RWPE1 (cell line): ENCODE measurements at regions not wholly inside any gene's neighbourhood (a gene's known extent, or its start where the extent isn't known, plus 50 kb on each side); places are given as distances from the start of the nearest gene placed in this dataset.

ENCODE experiments used
- CTCF ChIA-PET: fragments of 350-600 bp; sonication (Branson Sonifier 250); formaldehyde crosslinking; extraction: SDS; loops from one replicate; lab custom pipeline; 2021; lab: Yijun Ruan, JAX
- POLR2A ChIA-PET: fragments of 400-600 bp; formaldehyde crosslinking; extraction: SDS; loops from one replicate; lab custom pipeline; 2020; ENCODE audit warnings: antibody characterized with exemption; ENCODE audit not compliant: low non-redundant PET; lab: Yijun Ruan, JAX
- DNase-seq: peaks from one replicate; pipeline ENCODE4 v3.0.0; 2012; ENCODE audit warnings: low spot score
- H3K27ac ChIP-seq: fragments of 450-650 bp; 2 replicates; pipeline ENCODE4 v1.5.1; 2017
- CTCF ChIP-seq: fragments of 450-650 bp; conservative IDR thresholded peaks from 2 replicates; pipeline ENCODE4 v1.5.1; 2017; ENCODE audit warnings: low read depth, mild to moderate bottlenecking

GRCh38 chr2:120890566-120891360 is 155.1 kb downstream of the GLI2 start:
- TF ChIP-seq CTCF = no peak
- CTCF ChIA-PET = no interaction called here
- POLR2A ChIA-PET = no interaction called here
- DNase-seq = no peak
- no peak overlapping the region for H3K27ac ChIP-seq

GRCh38 chr2:120892271-120892966 is 156.8 kb downstream of the GLI2 start:
- no peak for DNase-seq
- no peak for TF ChIP-seq CTCF
- H3K27ac ChIP-seq = no peak overlapping the region
- CTCF ChIA-PET = no interaction called here
- POLR2A ChIA-PET = no interaction called here

DNA sequence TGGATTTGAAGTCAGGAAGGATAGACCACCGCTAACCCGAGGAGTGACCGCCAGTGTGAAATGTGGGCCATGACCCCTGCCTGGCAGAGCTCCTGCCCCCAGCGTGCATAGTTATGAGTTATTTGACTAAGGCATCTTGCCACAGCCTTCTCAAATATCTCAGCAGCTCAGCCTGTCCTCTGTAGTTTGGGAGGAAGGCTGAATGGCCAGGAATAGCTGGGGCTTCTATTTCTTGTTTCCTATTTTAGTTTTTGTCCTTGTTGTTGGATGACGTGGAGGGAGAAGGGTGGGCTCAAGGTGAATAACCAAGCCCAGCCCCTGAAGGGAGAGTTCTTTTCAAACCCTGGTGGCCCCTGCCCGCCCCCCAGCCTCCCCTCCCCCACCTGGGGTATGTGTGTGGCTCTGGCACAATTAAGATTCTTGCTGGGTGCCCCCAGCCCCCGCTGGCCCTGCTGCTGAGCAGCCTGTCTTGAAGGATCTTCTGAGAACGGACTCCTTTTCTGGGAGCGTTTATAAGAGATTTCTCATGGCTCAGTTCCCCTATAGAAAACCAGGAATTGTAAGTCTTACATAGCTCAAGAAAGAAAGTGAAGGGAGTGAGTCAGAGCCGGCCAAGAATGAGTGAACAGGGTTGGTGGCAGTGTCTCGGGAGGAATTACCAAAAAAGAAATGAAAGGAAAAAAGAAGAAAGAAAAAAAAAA is 157.4 kb downstream of the GLI2 start:
- TF ChIP-seq CTCF = no peak
- no peak for DNase-seq
- ChIA-PET CTCF (interaction anchor here (0.7 kb wide), 1 partner anchor 315 kb away, joined by 3 read pairs; no protein-coding TSS in a partner anchor), POLR2A (no interaction called here)
- no peak overlapping the region for H3K27ac ChIP-seq

DNA sequence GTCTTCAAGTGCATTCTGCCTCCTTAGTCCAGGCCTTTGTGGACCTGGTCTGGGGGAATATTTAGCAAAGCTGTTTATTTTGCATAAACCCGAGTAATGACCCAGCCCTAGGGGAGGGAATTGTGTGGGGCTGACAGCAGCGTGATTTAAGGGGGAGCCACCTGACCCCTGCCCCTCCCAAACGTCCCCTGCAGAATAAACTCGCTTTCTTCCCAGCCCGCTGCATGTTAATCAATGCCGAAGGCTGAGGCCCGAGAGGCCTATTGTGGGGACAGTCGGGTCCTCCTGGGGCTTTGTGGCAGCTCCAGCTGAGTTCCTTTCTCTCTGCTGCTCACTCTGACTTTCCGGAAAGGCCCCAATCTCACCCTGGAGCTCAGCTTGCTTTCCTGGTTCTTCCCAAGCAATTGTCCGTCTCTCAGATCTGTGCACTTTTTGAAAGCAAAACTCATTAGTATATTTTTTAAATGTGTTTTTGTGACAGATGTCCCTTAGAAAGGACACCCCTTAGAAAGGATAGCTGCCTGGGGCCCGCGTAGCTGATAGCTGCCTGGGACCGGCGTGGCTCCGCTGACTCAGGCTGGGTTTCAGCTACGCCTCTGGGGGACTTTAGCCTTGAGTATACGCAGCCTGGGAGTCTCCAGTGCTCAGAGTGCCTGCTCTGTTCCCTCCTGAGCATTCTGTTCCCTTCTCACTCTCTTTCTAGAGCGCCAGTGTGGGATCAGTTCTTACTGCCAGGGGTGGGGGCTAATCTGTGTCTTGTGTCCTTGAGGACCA is 158.3 kb downstream of the GLI2 start:
- H3K27ac ChIP-seq = no peak overlapping the region
- no peak for TF ChIP-seq CTCF
- ChIA-PET POLR2A (no interaction called here), CTCF (interaction anchor here (0.7 kb wide), 1 partner anchor 316 kb away, joined by 3 read pairs; no protein-coding TSS in a partner anchor)
- DNase-seq = no peak

DNA sequence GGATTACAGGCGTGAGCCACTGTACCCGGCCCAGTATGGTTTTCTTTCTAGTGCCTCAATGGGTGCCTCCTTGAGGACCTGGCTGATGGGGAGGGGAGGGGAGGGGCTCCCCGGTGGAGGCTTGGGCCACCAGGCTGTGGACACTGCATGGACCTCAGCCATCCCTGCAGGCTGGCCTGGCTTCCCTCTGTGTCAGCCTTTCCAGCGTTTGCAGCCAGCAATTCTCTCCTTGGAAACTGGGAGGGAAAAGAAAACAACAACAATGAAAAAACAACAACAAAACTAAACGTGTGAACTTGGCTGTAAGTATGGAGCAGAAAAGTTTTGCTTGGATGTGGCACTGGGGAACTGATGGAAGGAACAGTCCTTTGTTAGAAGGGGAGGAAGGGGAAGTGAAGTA is 159.3 kb downstream of the GLI2 start:
- CTCF ChIA-PET = no interaction called here
- DNase-seq = no peak
- no peak for TF ChIP-seq CTCF
- no peak overlapping the region for H3K27ac ChIP-seq
- POLR2A ChIA-PET = no interaction called here

DNA sequence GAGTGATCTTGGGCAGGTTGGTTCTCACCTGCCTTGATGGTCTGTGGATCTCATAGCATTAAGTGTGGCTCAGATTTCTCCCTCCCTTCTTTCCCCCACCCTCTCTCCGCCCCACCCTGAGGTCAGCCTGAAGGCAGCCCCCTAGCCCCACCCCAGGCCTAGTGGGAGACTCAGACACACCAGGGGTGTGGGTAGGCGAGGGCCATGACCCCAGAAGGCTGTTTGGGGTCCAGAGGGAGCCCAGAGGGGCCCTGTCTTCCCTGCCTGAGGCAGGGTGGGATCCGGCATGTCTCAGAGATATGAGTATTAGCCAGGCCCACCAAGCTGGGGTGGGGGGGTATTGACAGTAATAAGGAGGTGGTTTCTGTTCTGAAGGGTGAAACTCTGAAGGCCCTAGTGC is 160.5 kb downstream of the GLI2 start:
- no peak for TF ChIP-seq CTCF
- no peak overlapping the region for H3K27ac ChIP-seq
- DNase-seq = no peak
- ChIA-PET POLR2A (no interaction called here), CTCF (interaction anchor here (0.6 to 0.7 kb wide), 4 partner anchors 30 to 392 kb away, joined by 3 to 4 read pairs (median 3); no protein-coding TSS in a partner anchor)
